ENCODE measurements at regions not wholly inside any gene's neighbourhood (a gene's known extent, or its start where the extent isn't known, plus 50 kb on each side); places are given as distances from the start of the nearest gene placed in this dataset.

DNA sequence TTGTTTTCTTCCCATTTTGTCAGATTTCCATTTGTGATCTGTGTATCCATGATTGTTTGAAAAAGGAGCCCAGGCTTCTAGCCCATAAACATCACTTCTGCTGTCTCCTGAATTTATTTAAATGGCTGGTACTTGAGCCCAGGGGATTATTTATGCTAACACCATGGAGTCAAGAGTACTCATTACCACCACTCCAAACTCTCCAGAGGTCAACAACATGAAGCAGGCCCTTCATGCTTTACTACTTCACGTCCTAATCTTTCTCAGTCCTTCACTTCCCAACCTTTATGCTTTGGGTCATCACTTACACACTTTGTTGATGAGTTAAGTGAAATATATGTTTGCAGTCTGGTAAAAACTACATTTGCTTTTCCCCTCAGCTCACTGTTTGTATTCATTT lies 247.8 kb downstream of the BMP2 start:
- no peak for DNase-seq
- no peak overlapping the region for H3K4me3 ChIP-seq
- H3K9me3 ChIP-seq (replicated peaks): no peaks in the 10 kb centered on the region

DNA sequence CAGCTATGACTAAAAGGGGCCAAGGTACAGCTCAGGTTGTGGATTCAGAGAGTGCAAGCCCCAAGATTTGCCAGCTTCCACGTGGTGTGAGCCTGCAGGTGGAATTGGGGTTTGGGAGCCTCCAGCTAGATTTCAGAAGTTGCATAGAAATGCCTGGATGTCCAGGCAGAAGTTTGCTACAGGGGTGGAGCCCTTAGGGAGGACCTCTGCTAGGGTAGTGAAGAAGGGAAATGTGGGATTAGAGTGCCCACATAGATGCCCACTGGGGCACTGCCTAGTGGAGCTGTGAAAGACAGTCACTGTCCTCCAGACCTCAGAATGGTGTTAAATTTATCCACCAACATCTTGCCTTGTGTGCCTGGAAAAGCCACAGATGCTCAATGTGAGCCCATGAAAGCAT lies 255.1 kb downstream of the BMP2 start:
- no peak overlapping the region for H3K27ac ChIP-seq
- no peaks in the 10 kb centered on the region for H3K9me3 ChIP-seq (replicated peaks)
- H3K36me3 ChIP-seq: no peaks in the 10 kb centered on the region
- H3K4me1 ChIP-seq: no peaks in the 10 kb centered on the region
- no peaks in the 10 kb centered on the region for H3K27me3 ChIP-seq
- H3K4me3 ChIP-seq: no peak overlapping the region
- DNase-seq: no peak

More for the DNA sequence above, 247.8 kb downstream of the BMP2 start:
- Histone ChIP-seq H3K36me3 (no peaks in the 10 kb centered on the region), H3K4me1 (no peaks in the 10 kb centered on the region), H3K27ac (no peak overlapping the region), H3K27me3 (no peaks in the 10 kb centered on the region)

DNA sequence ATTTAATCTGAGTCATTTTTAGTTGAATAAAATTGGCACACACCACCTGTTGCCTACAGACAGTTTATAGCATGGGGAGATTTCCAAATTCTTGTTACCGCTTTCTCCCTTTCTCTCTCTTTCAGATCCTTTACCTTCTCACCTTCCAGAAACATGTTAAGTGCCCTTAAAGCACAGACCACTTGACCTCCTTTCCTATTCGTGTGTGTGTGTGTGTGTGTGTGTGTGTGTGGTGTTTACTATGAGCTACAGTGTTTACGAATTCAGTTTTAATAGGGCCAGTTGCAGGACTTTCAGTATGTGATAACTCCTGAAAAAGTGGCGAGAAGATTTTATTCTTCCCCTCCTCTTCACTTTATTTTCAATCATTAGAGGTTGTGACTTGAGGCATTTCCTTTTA lies 258.1 kb downstream of the BMP2 start:
- DNase-seq: no peak
- Histone ChIP-seq H3K4me1 (no peaks in the 10 kb centered on the region), H3K9me3 (replicated peaks) (no peaks in the 10 kb centered on the region), H3K27ac (no peak overlapping the region), H3K36me3 (no peaks in the 10 kb centered on the region), H3K4me3 (no peak overlapping the region), H3K27me3 (no peaks in the 10 kb centered on the region)

DNA sequence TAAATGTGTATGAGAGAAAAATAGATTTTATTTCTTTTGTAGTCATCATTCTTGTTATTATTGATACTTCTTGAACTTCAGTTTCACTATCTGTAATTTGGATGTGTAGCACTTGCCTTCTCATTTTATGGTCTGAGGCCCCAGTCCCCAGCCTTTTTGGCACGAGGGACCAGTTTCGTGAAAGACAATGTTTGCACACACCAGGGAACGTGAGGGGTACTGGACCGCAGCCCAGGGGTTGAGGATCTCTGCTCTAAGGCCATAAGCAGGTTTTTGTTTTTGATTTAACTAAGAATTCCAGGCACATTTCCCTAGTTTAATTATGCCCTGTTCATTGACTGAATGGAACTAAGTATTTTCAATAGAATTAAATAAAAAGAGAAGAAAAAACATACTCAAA lies 261.5 kb downstream of the BMP2 start:
- no peak for DNase-seq

DNA sequence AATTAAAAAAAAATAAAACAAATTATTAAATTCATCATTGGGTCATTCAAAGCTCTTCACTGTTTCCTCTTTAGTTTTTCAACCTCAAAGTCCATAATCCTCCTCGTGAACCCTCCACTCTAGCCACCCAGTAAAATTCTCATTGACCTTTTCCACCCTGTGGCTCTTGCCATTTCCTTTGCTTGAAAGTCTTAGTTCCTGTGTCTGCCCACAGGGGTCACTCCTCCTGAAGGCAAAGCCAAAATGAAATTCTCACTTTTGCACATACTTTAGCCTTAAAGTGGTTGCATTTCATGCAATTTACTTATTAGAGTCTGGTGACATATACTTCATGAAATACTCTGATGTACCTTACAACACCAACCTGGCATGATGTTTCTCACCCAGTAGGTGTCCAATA lies 263.7 kb downstream of the BMP2 start:
- H3K4me1 ChIP-seq: no peaks in the 10 kb centered on the region
- no peak overlapping the region for H3K4me3 ChIP-seq
- no peaks in the 10 kb centered on the region for H3K36me3 ChIP-seq
- no peaks in the 10 kb centered on the region for H3K9me3 ChIP-seq (replicated peaks)
- no peak overlapping the region for H3K27ac ChIP-seq
- H3K27me3 ChIP-seq: no peaks in the 10 kb centered on the region
- DNase-seq: peak in 1 of 2 experiments; percentile 0

More for the DNA sequence above, 261.5 kb downstream of the BMP2 start:
- H3K4me3 ChIP-seq: no peak overlapping the region
- no peaks in the 10 kb centered on the region for H3K27me3 ChIP-seq
- no peaks in the 10 kb centered on the region for H3K9me3 ChIP-seq (replicated peaks)
- no peaks in the 10 kb centered on the region for H3K36me3 ChIP-seq
- H3K27ac ChIP-seq: no peak overlapping the region
- no peaks in the 10 kb centered on the region for H3K4me1 ChIP-seq

DNA sequence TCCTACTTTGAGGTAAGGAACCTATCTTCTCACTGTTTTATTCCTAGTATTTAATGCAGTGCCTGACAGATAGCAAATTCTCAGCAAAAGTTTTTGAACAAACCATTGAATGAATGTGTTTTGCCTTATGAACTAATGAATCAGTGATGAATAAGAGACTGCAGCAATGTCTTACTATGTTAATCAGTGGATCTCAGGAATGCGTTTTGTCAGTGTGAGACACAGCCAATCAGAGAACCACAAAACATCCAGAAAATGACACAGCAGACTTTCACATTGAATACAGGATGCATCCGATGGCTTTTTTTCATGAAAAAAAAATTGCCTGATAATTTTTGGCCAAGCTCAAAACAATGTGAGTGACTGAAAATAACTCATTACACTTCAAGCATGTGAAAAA lies 270.5 kb downstream of the BMP2 start:
- H3K27me3 ChIP-seq: no peaks in the 10 kb centered on the region
- no peaks in the 10 kb centered on the region for H3K36me3 ChIP-seq
- H3K4me1 ChIP-seq: no peaks in the 10 kb centered on the region
- DNase-seq: no peak
- no peak overlapping the region for H3K4me3 ChIP-seq
- H3K9me3 ChIP-seq (replicated peaks): no peaks in the 10 kb centered on the region
- H3K27ac ChIP-seq: no peak overlapping the region

DNA sequence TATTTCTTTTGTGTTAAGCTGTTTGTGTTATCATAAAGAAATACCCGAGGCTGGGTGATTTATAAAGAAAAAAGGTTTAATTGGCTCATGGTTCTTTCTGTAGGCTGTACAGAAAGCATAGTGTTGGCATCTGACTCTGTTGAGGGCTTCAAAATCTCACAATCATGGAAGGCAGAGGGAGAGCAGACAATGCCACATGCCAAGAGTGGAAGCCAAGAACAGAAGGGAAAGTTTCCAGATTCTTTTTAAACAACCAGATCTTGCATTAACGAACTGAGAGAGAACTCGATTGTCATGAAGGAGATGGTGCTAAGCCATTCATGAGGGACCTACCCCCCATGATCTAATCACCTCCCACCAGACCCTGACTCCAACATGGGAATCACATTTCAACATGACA lies 290.1 kb downstream of the BMP2 start:
- Histone ChIP-seq H3K36me3 (no peaks in the 10 kb centered on the region), H3K27me3 (no peaks in the 10 kb centered on the region), H3K4me3 (no peak overlapping the region), H3K27ac (no peak overlapping the region), H3K4me1 (no peaks in the 10 kb centered on the region), H3K9me3 (replicated peaks) (no peaks in the 10 kb centered on the region)
- no peak for DNase-seq

DNA sequence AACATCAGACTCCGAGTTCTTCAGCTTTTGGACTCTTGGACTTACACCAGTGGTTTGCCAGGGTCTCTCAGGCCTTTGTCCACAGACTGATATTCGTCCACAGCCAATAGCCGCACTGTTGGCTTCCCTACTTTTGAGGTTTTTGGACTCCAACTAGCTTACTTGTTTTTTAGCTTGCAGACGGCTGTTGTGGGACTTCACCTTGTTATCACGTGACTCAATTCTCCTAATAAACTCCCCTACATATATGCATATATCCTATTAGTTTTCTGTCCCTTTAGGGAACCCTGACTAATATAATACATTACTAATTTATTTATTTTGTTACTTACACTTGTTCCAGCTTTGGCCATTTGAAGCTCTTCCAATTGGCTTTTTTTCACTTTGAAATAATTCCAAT lies 311.3 kb downstream of the BMP2 start:
- H3K4me1 ChIP-seq: no peaks in the 10 kb centered on the region
- H3K27ac ChIP-seq: no peak overlapping the region
- no peak overlapping the region for H3K4me3 ChIP-seq
- H3K27me3 ChIP-seq: no peaks in the 10 kb centered on the region
- no peaks in the 10 kb centered on the region for H3K36me3 ChIP-seq
- DNase-seq: no peak
- no peaks in the 10 kb centered on the region for H3K9me3 ChIP-seq (replicated peaks)

DNA sequence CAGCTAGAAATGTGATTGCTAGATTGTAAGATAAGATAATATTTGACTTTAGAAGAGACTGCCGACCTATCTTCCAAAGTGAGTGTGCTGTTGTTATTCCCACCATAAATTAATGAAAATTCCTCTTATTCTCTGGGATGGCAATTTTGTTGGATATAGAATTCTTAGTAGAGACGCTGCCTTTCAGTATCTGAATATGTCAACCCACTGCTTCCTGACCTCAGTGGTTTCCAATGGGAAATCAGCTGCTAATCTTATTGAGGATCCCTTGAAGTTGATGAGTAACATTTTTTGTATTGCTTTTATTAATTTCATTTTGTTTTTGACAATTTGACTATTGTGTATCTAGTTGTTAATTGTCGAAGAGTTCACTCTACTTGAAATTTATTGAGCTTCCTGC lies 313.0 kb downstream of the BMP2 start:
- no peaks in the 10 kb centered on the region for H3K9me3 ChIP-seq (replicated peaks)
- no peak overlapping the region for H3K27ac ChIP-seq
- no peaks in the 10 kb centered on the region for H3K27me3 ChIP-seq
- DNase-seq: no peak
- H3K4me3 ChIP-seq: no peak overlapping the region
- no peaks in the 10 kb centered on the region for H3K36me3 ChIP-seq
- no peaks in the 10 kb centered on the region for H3K4me1 ChIP-seq

DNA sequence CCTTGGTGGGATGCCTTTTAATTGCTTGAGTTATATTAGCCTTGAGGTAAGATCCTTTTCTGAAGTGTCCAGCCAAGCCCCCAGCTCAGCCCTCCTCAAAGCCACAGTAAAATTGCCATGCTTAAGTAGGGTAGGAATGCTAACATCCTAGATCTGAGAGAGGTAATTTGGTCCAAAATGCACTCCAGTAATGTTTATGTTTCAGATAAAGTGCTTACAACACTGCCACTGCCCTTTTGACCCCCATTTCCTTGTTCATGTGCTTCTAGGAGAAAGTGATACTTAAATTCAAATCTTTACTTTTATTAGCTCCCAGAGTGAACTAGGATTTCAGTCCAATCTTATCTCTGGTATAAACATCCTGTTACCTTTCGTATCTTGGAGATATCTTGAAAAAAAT lies 318.0 kb downstream of the BMP2 start:
- Histone ChIP-seq H3K36me3 (no peaks in the 10 kb centered on the region), H3K27me3 (no peaks in the 10 kb centered on the region), H3K4me1 (no peaks in the 10 kb centered on the region), H3K4me3 (no peak overlapping the region), H3K27ac (no peak overlapping the region), H3K9me3 (replicated peaks) (no peaks in the 10 kb centered on the region)
- no peak for DNase-seq

DNA sequence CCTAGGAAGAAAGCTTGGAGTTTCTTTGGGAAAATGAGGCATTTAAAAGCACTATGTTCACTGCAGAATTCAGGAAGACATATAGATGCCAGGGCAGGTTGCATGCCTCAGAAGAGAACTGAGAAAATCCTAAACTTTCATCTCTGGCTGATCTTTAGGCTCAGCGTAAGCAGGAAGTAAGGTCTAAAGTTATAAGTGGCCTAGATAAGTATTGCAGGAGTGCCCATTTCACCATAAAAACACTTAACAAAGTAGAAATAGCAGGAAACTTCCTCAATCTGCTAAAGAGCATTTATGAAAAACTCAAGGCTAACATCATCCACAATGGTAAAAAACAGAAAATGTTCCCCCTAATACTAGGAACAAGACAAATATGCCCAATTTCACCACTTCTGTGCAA lies 320.3 kb downstream of the BMP2 start:
- no peaks in the 10 kb centered on the region for H3K36me3 ChIP-seq
- no peak for DNase-seq
- no peak overlapping the region for H3K27ac ChIP-seq
- H3K27me3 ChIP-seq: no peaks in the 10 kb centered on the region
- H3K4me1 ChIP-seq: no peaks in the 10 kb centered on the region
- no peak overlapping the region for H3K4me3 ChIP-seq
- no peaks in the 10 kb centered on the region for H3K9me3 ChIP-seq (replicated peaks)

DNA sequence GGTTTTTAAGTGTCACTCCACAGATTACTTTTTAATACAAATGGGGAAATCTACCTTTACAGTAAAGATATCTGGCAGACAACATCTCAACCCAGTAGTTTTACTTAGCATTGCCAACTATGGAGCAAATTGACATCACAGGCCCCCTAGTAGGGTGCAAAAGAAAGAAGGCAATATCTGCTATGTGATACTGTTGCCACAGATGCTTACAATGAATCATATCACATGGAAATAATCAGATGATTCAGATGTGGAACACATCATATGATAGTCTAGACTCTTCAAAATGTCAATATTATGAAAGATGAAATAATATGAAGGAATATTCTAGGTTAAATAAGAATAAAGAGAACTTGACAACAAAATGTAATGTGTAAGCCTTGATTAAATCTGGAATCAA lies 322.5 kb downstream of the BMP2 start:
- no peak overlapping the region for H3K4me3 ChIP-seq
- no peaks in the 10 kb centered on the region for H3K9me3 ChIP-seq (replicated peaks)
- H3K36me3 ChIP-seq: no peaks in the 10 kb centered on the region
- DNase-seq: no peak
- no peaks in the 10 kb centered on the region for H3K27me3 ChIP-seq
- H3K4me1 ChIP-seq: no peaks in the 10 kb centered on the region
- no peak overlapping the region for H3K27ac ChIP-seq

DNA sequence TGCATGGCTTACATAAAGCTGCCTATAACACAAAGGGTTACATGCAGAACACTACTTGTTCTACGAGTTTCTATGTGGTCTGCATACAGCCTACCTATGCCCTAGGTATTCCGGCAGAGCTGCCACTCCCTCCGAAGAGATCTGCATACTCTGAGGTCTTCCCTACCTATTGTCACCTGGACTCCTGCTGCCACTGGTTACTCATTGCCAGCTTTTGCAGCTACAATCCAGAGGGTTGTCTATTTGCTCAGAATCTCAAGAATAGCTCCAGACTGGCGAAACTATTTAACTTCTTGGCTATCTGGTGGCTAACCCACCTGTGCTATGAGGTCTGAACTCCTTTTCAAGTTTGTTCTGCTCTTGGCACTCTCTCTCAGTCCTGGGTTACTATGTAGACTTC lies 323.3 kb downstream of the BMP2 start:
- H3K36me3 ChIP-seq: no peaks in the 10 kb centered on the region
- no peaks in the 10 kb centered on the region for H3K9me3 ChIP-seq (replicated peaks)
- no peaks in the 10 kb centered on the region for H3K4me1 ChIP-seq
- H3K4me3 ChIP-seq: no peak overlapping the region
- H3K27ac ChIP-seq: no peak overlapping the region
- no peaks in the 10 kb centered on the region for H3K27me3 ChIP-seq
- DNase-seq: no peak

DNA sequence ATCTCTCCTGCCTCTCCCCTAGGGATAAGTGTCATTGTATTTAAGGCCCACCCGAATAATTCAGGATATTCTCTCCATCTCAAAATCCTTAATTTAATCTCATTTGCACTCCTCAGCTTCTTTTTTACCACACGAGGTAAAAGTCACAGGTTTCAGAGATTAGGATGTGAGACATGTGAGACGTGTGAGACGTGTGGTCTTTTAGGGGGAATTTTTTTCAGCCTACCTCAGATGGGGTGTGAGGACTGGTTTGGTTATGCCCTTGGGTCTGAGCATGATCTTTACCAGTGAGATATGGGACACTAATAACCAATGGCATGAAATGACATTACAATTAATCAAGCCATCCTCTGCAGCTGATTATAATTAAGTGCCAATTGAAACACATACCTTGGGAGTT lies 324.2 kb downstream of the BMP2 start:
- Histone ChIP-seq H3K4me1 (no peaks in the 10 kb centered on the region), H3K9me3 (replicated peaks) (no peaks in the 10 kb centered on the region), H3K4me3 (no peak overlapping the region), H3K36me3 (no peaks in the 10 kb centered on the region), H3K27ac (no peak overlapping the region), H3K27me3 (no peaks in the 10 kb centered on the region)
- no peak for DNase-seq

DNA sequence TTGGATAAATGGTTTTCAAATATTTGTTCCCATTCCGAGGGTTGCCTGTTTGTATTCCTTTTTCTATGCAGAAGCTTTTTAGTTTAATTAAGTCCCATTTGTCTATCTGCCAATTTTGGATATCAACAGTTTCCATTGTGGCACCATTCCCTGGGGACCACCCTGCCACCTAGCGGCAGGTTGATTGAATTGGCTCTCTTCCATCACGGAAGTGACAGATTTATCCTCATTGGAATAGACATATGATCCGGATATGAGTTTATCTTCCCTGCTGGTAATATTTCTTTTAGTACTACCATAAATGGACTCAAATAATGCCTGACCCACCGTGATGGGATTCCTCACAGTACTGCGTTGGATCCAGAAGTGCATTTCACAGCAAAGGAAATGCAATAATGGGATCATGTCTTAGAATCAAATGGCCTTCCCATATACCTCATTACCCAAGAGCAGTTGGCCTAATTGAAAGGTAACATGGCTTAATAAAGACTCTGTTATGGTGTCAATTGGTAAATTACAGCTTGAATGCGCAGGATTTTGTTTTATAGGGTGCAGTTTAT lies 327.0 kb downstream of the BMP2 start:
- no peaks in the 10 kb centered on the region for H3K36me3 ChIP-seq
- no peak overlapping the region for H3K27ac ChIP-seq
- no peaks in the 10 kb centered on the region for H3K9me3 ChIP-seq (replicated peaks)
- peak; percentile 29 to 66 for DNase-seq
- no peak overlapping the region for H3K4me3 ChIP-seq
- H3K4me1 ChIP-seq: no peaks in the 10 kb centered on the region
- H3K27me3 ChIP-seq: no peaks in the 10 kb centered on the region

DNA sequence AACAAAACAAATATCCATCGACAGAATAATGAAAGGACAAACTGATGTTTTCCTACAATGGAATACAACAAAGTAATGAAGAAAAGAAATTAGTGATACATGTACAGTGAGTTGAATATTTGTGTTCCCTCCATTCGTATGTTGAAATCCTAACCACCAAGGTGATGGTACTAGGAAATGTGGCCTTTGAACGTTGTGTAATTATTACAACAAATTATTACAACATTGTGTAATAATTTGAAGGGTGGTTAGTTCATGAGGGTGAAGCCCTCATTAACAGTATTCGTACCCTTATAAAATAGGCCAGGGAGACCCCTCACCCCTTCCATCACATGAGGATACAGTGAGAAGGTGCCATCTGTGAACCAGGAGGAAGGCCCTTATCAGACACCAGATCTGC lies 339.4 kb downstream of the BMP2 start:
- Histone ChIP-seq H3K27ac (no peak overlapping the region), H3K36me3 (no peaks in the 10 kb centered on the region), H3K4me3 (no peak overlapping the region), H3K27me3 (no peaks in the 10 kb centered on the region), H3K9me3 (replicated peaks) (no peaks in the 10 kb centered on the region), H3K4me1 (no peaks in the 10 kb centered on the region)
- DNase-seq: no peak

DNA sequence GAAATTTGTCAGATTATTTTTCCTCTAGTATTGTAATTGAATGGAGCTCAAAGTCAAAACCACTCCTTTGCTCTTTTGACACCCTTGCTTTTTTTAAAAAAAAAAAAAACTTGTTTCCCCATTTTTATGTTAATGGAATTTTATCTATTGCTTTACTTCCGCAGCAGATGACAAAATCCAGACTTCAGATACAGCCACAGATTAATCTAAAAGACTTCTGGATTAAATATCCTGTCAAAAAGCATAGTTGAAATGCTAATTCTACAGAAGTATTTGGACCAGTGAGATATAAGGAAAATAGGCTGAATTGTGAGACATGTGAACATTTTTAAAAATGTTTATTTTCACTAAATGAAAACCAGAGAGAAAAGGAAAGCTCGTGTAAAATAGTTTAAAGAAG lies 341.4 kb downstream of the BMP2 start:
- no peaks in the 10 kb centered on the region for H3K4me1 ChIP-seq
- no peak overlapping the region for H3K4me3 ChIP-seq
- no peaks in the 10 kb centered on the region for H3K36me3 ChIP-seq
- no peaks in the 10 kb centered on the region for H3K27me3 ChIP-seq
- H3K9me3 ChIP-seq (replicated peaks): no peaks in the 10 kb centered on the region
- DNase-seq: no peak
- H3K27ac ChIP-seq: no peak overlapping the region

Data from SJCRH30 (cell line).